Vagina (tissue), 2 donors: ENCODE measurements at regions not wholly inside any gene's neighbourhood (a gene's known extent, or its start where the extent isn't known, plus 50 kb on each side); places are given as distances from the start of the nearest gene placed in this dataset.

Experiments
- CTCF ChIP-seq, 3 experiments: fragments of 450-650 bp in 2 of 3; fragments of 200-600 bp in 1 of 3; sonication (generic) in 1 of 3; IDR thresholded peaks; one replicate each; pipeline ENCODE4 v1.5.1; 2017 to 2019; ENCODE audit warnings: antibody characterized with exemption in 3 of 3, mild to moderate bottlenecking in 2 of 3, moderate library complexity in 2 of 3
- POLR2A ChIP-seq, 2 donors: fragments of 450-650 bp; IDR thresholded peaks; one replicate each; pipeline ENCODE4 v1.6.1; 2017; ENCODE audit warnings: antibody characterized with exemption in 2 of 2, mild to moderate bottlenecking in 2 of 2, moderate library complexity in 2 of 2

DNA sequence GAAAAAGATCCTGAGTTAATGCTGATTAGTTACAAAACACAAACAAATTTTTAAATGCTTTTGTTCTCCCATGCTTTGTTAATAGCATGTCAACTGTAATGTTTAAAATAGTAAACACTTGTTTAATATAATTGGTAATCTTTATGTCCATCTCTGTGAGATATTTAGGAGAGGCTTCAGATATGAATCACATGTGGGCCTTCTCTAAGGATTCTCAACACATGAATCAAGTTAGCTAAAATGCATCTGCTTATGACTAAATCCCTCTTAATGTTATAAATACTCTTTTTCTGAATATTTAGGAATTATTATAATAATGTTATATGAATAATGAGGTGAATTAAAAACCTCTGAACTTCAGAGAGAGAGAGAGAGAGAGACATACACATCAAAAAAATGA lies 345.9 kb upstream of the MANEA start:
- no peak for TF ChIP-seq CTCF (IDR thresholded peaks at IDR 0.05)
- TF ChIP-seq POLR2A (IDR thresholded peaks at IDR 0.05): no peak
